GM21528 (cell line): ENCODE measurements at regions not wholly inside any gene's neighbourhood (a gene's known extent, or its start where the extent isn't known, plus 50 kb on each side); places are given as distances from the start of the nearest gene placed in this dataset.
"Not testable (repeated sequence)": the region's sequence is repeated elsewhere in the genome, so short reads cannot be mapped to it uniquely, and the experiment has no call there.

Experiments used
- ATAC-seq: cut with Tn5 transposase; IDR thresholded peaks from one replicate; pipeline ENCODE4 v1.9.1; 2021; ENCODE audit warnings: mild to moderate bottlenecking, moderate library complexity; ENCODE audit not compliant: unreplicated experiment, low FRiP score

DNA sequence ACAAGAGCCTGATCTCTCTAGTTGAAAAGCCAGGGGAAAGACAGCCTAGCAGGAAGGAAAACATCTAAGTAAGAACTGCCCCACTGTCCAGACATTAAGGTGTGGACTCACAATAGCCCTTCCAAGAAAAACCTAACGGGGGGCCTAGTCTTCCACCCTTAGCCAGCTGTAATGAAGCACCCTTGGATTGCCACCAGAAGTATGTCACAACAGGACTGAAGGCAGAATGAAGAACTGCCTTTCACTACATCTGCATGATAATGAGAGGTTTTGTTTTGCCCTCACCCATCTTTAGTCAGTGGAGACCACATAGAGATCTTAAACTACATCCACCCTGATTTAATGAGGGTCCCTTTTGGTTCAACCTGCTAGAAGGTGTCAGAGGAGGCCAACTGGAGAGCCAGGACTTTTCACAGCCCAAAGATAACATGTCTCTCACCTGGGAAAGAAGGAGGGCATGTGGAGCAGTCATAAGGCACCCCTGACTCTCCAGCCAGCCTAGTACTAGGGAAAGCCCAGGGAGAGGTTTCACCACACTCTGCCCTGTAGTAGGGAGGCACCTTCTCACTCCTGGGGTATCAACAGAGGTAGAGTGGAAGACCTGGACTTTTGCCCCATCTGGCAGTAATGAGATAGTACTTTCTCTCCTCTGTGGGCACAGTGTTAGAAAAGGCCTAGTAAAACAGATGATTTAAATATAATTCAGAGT lies 1017.4 kb upstream of the MANEA start:
- ATAC-seq: no peak

DNA sequence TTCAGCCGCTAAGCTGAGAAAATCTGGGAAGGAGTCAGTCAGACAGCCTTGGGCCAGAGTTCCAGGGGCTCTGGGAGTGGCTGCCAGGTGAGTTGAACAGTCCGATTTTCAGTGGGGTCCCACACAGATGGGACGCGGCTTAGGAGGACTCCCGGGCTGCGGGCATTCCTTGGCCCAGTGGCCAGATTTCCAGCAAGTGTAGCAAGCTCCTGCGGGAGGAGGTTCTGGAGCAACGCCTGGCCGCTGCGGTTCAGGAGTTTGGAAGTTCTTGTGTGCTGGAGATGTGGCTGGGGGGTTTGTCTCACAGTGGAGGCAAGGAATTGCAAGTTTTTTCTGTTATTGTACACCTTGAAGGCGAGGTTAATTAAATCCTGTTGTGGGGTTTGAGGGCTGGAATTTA lies 1020.1 kb upstream of the MANEA start:
- not testable (repeated sequence) for ATAC-seq

DNA sequence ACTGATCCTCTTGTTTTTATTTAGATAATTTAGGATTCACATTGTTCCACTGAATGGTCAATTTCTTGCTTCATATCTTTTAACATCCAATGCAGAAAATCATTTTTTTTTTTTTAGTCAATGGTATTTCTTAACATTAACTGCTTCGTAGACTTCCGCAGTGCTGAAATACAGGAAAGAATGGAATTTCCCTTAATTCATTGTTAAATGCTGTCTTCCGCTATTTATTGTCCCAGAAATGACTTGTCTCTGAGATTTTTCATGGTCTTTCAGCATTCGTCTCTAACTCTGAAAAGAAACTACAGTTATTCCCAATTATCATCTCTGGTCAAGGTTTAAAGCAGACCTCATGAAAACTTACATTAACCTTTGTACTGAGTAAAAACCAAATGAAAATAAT lies 1029.1 kb upstream of the MANEA start:
- ATAC-seq: no peak

DNA sequence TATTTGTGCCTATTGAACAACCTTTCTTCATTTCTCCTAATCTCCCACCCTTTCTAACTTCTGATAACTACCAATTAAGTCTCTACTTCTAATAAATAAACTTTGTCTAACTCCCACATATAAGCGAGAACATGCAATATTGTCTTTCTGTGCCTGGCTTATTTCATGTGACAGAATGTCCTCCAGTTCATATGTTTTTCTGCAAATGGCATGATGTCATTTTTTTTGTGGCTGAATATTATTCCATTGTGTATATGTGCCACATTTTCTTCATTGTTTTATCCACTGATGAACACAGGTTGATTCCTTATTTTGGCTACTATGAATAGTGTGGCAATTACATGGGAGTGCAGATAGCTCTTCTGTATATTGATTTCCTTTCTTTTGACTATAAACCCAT lies 1041.5 kb upstream of the MANEA start:
- no peak for ATAC-seq

DNA sequence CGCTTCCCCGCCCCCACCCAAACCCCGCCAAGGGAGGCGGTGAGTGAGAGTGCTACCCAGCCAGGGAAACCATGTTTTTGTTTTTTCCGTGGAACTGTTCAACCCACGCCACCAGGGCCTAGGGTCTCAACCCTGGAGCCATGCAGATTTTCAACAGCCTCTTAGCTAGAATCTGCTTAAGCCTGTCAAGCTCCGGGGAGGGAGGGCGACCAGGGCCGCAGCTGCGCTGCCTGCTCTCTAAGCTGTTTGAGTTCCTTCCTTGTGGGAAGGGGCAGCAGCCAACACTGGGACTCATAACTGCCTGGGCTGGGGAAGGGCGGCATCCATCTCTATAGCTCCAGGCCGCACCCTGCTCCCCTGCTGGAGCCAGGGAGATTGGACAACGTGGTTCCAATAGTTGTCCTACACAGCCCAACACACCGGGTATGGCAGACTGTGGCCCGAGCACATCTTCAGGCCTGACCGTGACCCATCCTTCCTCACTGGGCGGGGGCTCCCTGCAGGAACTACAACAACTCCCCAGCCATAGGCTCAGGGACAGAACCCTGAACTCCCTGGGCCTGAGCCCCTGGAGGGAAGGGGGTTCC lies 1065.7 kb upstream of the MANEA start:
- no peak for ATAC-seq

DNA sequence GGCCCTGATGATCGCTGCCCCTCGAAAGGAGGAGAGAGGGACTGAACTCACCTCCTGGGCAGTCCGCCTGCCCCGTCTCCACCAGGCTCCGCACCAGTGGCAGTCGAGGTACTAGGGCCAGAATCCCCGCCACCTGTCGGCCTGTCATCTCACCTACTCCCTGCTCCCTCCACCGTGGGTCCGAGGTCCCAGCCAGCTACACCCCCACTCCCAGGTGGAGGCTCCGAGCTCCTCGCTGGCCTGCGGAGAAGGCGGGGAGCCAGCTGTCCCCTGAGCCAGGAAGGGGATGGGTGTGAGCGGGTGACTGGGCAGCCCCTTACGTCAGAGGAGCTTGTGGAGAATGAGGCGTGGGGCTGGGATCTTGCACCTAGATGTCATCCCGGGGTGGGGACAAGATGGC lies 1066.5 kb upstream of the MANEA start:
- ATAC-seq: no peak

DNA sequence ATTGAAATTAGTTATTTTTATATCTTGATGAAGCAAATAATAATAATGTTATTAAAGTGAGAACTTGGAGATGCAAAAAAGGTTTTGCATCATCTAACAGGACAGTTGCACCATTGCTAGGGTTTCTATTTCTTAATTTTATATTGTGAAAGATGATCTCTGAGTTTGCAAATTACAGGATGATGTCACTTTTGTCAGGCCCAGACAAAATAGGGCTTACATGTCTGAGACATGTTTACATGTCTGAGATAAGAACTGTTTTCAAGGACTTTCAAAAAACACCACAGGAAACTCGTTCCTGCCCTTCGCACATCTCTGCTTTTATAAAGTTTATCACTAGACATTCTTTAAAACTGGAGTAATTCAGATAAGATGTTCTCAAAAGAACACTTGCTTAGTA lies 1075.8 kb upstream of the MANEA start:
- ATAC-seq: no peak

DNA sequence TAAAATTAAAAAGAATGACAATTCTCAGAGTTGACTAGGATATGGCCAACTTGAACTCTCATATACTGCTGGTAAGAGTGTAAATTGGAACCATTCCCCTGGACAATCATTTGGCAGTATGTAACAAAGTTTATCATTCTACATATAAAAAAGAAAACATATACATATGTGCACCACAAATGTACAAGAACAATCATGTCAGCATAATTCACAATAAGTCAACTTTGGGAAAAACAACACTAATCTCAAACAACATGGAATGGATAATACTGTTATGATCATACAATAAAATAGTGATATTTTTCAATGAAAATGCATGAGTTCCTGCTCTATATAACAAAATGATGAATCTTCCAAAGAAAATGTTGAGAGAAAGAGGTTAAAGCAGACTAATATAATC lies 1078.7 kb upstream of the EPHA7 start:
- no peak for ATAC-seq

DNA sequence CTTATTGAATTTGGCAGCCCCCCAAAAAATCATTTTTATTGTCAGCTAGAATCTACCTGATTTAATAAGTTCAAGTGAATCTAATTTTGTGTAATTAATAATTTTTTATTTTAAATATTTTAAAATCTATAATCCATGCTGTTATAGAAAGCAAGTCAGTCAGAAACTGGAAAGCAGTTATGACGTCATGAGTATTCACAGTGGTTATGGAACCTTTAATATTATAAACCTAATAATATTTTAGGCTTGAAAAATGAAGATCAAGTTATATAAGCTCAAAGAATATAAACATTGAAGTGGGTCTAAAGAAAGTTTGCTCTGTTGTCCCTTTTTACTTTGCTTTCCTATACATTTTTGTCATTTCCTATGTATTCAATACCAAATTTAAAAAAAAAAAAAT lies 1075.1 kb upstream of the EPHA7 start:
- ATAC-seq: no peak

DNA sequence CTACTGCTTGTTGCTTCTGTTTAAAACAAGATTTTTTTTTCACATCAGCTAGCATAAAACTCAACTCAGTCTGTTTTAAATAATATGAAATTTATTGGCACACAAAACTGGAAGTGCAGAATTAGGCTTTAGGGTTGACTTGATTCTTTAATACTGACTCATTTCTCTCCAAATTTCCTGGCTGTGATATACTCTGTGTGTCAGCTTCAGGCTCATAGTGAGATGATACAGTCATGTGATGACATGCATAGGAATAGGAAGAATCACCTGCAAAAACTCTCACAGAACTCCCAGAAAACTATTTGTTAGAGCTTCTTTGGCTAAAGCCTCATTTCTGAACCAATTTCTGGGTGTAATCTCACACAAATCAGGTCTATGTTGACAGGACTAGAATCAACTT lies 1068.0 kb upstream of the EPHA7 start:
- no peak for ATAC-seq

DNA sequence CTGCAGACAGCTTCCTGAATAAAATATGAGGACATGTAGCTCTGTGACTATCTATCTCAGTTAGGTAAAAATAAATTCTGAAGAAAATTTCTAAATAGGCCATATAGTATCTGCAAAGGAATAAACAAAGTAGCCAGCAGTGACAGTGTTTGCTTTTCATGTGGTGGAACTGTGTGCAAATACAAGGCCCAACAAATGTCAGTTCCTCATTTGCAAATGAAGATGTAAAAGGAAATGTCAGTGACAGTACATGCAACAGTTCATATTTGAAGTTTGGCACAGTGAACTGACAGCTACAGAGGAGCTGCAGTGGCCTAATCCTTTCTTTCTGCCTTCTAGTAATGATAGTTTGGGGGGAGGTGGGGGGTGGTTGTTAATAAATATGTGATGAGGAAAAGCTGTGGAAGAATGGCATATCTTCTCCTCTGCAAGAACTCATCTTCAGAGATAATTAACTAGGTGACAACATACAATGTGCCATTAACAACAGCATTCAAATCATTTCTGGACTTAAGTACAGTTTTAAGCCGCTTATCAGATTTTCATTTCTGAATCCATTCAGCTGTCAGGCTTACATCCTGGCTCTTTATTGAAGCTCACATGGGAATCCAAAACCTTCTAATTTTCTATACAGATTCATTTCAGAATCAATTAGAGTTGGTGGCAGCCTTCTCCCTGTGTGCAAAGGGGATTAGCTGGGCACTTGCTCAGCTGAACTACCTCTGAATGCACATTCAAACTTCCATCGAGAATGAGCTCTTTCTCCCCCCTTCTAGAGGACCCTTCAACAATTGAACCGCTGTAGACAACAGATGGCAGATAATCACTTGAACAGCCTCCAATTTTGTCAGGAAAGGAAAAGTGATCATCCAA lies 1059.0 kb upstream of the EPHA7 start:
- ATAC-seq: no peak

DNA sequence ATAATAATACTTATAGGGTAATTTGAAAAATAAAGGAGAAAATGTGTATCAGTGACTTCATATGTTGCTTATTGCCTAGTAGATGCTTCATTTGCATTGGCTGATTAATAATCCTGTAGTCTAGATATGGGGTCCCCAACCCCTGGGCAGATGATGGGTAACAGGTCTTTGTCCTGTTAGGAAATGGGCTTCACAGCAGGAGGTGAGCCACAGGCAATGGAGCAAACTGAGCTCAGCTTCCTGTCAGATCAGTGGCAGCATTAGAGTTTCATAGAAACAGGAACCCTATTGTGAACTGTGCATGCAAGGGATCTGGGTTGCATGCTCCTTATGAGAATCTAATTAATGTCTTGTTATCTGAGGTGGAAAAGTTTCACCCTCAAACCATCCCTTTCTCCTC lies 1049.5 kb upstream of the EPHA7 start:
- no peak for ATAC-seq

DNA sequence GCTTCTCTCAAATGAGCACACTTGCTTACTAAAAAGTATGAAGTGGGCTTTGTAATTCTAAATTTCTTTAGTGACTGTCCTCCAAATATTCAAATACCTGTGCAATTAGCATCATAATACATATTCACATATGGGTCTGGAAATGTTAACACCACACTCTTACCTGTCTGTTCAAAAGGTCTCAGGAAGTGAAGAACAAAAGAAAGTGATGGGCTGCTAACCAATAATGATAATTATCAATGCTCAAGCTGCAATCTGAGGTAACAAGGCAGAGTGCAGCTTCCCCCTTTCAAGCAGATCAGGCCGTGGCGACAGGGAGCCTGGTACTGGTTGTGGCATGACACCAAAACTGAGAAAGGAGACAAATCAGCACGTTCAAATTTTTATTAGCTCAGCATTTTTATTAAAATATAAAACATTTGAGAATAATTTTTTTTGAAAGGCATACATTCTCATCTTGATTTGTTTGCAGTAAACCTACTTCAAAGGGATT lies 1044.7 kb upstream of the EPHA7 start:
- ATAC-seq: no peak

DNA sequence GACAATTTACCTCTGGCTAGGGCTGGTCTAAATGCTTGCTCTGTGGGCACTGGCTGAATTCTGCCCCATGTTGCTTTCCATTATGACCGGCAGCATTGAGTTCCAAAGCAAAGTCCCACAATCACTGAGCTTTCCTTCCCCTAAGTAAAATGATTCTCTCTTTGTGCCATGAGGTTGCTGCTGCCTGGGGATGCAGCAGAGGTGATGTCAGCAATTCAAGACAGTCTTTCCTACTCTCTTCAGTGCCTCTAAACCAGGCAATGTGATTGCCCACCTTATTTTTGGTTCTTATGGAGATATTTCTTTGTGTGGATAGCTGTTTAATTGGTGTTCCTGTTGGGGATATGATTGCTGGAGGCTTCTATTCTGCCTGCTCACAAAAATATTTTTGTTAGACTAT lies 1043.9 kb upstream of the EPHA7 start:
- ATAC-seq: no peak

DNA sequence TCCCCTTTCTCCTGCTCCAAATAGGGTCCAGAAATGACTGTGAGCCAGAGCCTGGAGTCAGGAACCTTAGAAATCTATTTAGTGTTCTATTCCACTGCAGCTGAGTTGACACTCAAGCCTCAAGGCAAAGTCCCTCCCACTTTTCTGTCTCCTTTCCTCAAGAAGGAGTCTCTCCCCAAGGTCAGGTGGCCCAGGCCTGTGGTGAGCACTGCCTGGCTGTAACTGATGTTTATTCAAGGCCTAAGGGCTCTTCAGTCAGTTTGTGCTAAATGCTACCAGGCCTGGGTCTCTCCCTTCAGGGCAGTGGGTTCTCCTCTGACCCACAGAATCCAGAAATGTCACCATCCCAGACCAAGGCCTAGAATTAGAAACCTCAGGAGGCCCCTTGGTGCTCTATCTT lies 1042.9 kb upstream of the EPHA7 start:
- no peak for ATAC-seq

DNA sequence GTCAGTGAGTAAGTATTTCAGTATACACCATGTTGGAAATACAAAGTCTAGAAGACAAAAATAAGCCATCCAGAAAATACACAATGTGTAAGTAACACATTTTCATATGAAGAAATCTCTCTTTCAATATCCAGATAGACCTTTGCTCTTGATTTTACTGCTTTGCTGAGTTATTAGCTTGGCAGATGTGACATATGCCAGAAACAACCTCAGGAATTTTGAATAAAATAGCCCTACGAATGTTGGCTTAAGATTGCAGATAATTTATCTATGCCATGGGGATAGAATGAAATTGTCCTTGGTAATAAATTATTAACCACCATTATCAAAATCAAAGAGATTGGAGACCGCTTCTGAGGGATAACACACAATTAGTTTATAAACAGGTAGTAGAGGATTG lies 1036.9 kb upstream of the EPHA7 start:
- ATAC-seq: no peak

DNA sequence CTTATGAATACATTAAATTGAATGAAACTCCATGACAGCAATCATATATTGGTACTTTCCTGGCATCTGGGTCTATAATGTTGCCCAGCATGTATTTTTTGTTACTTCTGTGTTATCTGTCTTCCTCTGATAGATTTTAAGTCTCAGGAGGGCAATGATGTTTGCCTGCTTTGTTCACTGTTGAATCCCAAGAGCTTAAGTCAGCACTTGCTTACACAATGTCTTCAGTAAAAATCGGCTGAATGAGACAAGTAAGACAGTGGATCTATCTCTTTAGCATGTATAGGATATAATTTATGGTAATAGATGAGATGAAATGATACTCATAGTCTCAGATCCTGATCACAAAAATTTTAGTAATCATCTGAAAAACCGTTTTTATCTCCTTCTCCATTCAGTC lies 1034.9 kb upstream of the EPHA7 start:
- ATAC-seq: no peak

DNA sequence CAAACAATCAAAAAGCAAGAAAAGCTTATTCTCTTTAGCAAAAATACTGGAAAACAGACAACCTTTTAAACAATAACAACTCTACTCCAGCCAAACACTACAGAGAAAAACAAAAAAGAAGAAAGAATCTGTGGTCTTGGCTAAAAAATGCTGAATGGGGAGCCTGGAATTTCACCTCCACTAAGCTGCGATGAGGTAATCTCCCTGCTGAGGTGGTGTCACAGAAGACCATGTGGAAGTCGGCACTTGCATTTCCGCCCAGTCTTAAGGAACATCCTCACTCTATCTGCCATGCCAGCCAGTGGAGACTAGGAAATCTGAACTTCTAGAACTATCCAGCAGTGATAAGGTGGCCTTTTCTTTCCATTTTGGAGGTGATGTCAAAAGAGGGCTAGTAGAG lies 1026.8 kb upstream of the EPHA7 start:
- no peak for ATAC-seq

DNA sequence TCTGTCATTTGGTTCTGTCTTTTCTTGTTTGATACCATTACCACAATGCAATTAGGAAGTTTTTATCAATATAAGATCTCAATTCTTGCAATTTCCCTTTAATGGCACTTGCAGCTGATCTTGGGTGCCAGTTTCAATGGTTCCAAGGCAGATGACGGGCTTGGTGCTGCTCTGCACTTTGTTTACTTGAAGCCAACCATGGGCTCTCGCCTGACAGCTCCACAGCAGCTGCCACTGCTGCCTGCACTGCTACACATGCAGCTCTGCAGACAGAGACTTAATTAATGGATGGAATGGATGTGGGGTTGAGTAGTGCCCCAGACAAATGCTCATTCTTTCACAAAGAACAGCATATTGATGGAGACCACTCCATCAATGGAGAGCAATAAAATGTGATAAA lies 1024.3 kb upstream of the EPHA7 start:
- no peak for ATAC-seq

DNA sequence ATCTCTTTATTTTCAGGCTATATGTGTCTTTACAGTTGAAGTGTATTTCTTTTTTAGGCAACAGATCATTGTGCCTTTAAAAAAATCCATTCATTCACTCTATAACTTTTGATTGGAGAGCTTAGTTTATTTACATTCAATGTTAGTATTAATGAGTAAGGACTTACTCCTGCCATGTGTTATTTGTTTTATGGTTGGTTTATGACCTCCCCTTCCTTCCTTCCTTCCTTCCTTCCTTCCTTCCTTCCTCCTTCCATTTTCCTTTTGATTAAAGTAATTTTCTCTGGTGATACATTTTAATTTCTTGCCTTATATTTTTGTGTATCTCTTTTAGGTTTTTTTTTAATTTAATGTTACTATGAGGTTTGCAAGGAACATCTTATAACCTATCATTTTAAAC lies 1005.3 kb upstream of the EPHA7 start:
- ATAC-seq: no peak

DNA sequence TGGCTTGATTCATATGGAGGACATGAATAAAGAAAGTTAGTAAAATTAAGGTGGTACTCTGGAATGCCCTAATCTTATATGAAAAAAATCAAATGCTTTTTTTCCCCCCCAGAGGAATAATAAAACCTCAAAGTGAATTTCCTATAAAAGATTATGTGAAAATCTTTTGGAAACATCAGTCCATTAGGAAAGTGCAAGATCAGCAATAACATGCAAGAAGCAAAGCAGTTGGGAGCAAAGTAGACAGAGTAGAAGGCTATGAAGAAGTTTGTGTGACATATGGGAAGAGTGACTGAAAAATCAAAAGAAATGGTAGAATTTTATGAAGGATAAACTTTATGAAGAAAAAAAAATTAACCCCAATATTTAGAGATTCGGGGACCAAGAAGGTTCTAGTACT lies 998.0 kb upstream of the EPHA7 start:
- ATAC-seq: no peak

DNA sequence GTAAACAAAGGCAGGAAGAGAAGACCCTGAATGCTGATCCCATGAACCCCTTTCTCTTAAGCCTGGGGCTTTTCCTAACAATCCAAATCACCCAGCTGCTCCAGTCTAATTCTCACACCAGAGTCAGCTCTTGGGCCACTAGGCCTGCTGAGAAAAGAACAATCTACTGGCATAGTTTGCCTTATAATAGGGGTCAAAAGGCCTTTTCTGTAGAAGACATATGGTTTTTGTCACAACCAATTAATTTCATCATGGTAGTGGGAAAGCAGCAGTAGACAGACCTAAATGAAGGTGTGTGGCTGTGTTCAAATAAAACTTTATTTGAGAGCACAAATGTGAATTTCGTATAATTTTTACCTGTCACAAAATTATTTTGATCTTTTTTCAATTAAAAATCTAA lies 994.7 kb upstream of the EPHA7 start:
- no peak for ATAC-seq
